GM19452 (cell line): ENCODE measurements at regions not wholly inside any gene's neighbourhood (a gene's known extent, or its start where the extent isn't known, plus 50 kb on each side); places are given as distances from the start of the nearest gene placed in this dataset.

Experiments used
- ATAC-seq: cut with Tn5 transposase; IDR thresholded peaks from one replicate; pipeline ENCODE4 v1.9.1; 2021; ENCODE audit not compliant: unreplicated experiment

DNA sequence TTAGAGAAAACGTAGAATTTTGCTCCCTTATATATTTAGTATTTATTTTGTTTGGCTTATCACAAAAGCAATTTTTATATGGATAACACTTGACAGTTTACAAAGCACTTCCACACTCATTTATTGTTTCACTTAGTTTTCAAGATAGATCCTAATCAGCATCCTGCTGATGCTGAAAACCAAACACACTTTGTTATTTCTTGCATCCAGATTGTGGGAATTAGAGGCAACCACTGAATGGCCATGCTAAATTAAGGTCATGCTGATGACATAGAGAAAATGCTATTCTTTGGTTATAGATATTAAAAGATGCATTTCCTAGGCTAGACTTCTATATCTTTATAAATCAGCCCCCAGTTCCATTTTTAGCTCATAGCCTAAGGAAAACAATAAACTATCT is 474.1 kb upstream of the KCNMB2 start:
- ATAC-seq: no peak

DNA sequence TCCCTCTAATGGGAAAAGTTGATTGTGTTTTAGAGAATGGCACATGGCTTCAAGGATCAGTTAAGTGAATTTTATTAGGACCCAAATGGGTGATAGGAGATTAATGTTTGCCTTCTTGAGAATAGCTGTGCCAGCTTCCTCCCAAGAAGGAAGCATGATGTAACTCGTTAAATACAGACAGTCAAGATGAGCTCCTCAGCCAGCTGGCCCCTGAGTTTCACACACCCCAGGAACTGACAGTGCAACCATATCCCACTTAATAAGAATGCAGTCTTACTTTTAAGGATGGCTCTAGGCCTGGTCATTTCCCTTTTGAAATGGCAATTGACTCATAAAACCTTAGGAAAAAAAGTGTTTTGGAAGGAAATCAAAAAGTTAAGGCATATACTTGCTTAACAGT is 472.8 kb upstream of the KCNMB2 start:
- no peak for ATAC-seq

- ATAC-seq: no peak
Observed at GRCh38 chr3:178067721-178068120, 468.5 kb upstream of the KCNMB2 start.

DNA sequence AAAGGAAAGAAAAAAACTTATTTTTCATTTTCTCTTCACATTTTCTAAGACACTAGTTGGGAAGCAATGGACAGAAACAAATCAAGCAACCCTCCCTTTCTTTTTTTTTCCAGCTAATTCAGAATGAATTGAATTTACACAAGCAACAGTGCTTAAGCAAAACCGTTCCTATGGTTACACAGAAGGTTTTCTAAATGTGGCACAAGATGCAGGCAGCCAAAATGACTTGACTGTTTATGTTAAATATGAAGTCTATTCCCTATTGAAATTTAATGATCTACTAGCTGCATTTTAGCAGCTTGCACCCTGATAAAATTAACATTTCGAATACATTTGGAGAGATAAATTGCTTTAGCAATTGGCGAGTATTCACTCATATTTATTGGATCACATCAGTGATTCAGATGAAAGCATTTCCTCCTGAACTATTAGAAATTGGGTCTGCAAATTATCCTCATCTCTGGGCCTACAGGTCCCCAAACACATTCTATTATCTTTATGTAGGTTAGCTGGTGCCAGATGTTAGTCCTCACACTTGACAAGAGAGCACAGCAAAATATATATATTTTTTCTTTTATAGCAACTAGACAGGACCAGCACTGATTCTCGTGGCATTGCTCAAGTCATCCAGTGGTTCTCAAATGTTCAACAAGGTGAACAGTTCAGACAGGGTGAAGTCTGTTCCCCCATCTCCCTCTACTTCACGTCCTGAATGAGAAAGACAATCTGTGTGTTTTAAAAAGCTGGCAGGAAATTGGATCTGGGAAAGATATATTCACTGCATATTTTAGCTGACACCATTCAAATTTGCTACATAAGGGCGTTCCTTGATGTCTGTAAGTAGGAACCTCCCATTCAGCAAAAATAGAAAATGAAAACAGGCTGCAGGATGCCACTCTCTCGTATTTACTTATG is 463.6 kb upstream of the KCNMB2 start:
- ATAC-seq: no peak

DNA sequence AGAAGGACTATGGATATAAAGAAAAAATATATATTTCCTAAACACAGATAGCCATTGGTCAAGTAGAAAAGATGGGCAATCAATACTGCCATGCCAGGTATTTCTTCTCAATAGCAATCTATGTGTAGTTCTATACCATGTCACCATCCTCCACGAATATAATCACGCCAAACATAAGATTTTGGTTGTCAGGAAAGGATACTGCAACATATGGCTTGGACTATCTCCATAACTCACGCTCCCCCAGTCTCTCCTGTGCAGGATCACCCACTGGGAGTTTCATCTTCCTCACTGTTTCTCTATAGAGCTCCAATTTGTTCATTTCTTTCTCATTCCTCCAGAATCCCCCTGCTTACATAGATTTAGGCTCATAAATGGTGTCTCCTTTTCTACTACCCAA is 462.9 kb upstream of the KCNMB2 start:
- ATAC-seq: no peak

GRCh38 chr3:178075344-178075743 is 460.9 kb upstream of the KCNMB2 start:
- no peak for ATAC-seq

DNA sequence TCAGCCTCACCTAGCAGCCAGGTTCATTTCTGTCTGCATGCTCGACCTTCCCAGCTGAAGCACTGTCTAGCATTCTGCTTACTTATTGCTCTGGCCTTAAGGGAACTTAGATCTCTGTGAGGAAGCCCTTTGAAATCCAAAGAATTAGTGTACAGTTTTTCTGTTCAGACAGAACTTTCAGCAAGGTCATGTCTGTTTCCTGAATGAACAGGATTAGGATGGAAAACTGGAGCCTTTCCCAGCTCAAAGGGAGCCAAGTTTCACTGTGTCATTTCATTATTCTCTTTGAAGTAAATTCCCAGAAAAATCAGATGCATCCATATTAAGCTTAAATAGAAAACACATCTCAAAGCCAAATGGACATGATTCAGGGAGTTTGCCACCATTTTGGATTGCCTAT is 457.3 kb upstream of the KCNMB2 start:
- no peak for ATAC-seq

GRCh38 chr3:178079966-178080365 is 456.3 kb upstream of the KCNMB2 start:
- ATAC-seq: no peak

GRCh38 chr3:178082326-178082906 is 453.8 kb upstream of the KCNMB2 start:
- ATAC-seq: no peak

GRCh38 chr3:178083906-178084866 is 452.1 kb upstream of the KCNMB2 start:
- no peak for ATAC-seq

DNA sequence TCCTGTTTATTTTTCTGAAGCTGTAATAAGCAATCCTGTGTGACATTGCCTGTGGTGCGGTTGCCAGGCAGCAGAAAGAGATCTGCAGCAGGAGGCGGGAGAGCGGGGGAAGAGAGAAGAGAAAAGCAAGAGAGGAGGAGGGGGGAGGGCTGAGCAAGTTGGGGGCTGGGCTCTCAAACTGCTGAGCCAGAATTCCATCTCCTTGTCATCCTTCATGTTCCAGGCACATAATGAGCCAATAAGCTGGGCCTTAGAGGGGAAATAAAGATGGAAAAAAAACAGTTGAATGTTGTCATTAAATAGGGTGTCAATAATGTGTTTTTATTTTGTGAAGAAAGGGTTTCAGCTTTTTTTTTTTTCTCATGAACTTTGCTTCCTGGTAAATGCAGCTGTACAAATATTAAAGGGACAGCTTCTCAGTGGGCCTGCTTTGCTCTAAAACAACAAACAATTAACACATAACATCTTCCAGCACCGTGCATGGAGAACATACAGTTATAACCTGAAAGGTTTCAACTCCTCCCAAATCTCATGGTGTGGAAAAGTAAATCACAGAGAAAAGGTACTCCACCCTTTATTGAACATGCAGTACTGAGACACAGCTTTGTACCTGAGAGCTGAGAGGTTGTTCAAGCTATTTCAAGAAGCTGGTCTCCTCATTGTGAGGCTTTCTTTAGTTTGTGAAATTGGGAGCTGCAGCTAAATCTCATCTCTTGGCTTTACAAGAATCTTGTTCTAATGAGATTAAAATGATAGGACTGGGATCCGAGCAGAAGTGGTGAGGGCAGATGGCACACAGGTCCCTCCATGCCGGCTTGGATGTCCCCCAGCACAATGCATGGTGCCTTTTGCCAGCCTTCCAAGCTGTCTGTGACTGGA is 451.1 kb upstream of the KCNMB2 start:
- no peak for ATAC-seq

- no peak for ATAC-seq
Observed at GRCh38 chr3:178085817-178086123, 450.5 kb upstream of the KCNMB2 start.

GRCh38 chr3:178086144-178086825 is 450.0 kb upstream of the KCNMB2 start:
- no peak for ATAC-seq

DNA sequence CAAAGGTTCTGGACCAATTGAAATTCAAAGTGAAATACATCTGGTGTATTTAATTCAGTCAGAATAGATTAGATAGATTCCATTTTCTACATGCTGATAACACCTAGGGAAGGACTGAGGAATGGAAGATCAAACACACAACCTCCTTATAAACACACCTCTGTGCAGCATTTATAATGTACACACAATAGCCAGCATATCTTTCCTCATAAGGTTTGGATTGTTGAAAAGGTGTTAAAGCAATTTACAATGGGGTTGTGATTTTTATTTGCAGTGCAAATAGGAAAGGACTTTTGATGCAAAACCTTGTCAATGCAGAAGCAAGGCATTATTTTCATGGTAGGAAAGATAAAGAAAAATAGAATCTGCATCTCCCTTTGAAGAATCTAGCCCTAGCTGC is 448.9 kb upstream of the KCNMB2 start:
- ATAC-seq: no peak

- no peak for ATAC-seq
Observed at GRCh38 chr3:178088963-178089362, 447.3 kb upstream of the KCNMB2 start.

DNA sequence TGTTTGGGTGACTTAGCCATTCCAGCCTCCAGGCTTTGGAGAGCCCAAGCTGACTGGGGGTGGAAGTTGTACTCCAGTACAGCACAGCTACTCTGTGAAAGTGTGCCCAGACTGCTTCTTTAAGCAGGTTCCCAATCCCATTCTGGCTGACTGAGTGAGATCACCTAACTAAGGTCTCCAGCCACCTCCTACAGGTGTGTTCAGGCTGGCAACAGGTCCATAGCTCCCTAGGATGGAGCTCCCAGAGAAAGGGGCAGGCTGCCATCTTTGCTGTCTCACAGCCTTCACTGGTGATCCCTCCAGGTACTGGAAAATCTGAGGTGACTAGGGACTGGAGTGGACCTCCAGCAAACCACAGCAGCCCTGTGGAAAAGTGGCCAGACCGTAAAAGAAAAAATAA is 445.3 kb upstream of the KCNMB2 start:
- no peak for ATAC-seq

- ATAC-seq: no peak
Observed at GRCh38 chr3:178095522-178095921, 440.7 kb upstream of the KCNMB2 start.

- no peak for ATAC-seq
Observed at GRCh38 chr3:178096955-178097354, 439.3 kb upstream of the KCNMB2 start.

- ATAC-seq: no peak
Observed at GRCh38 chr3:178097576-178097975, 438.7 kb upstream of the KCNMB2 start.

- ATAC-seq: no peak
Observed at GRCh38 chr3:178099274-178099673, 437.0 kb upstream of the KCNMB2 start.
